HL-60 (cell line): ENCODE measurements at regions not wholly inside any gene's neighbourhood (a gene's known extent, or its start where the extent isn't known, plus 50 kb on each side); places are given as distances from the start of the nearest gene placed in this dataset.

Experiments
- CTCF ChIP-seq: IDR thresholded peaks from one replicate; pipeline ENCODE4 v1.5.1; 2011; ENCODE audit warnings: low read length, control low read depth, inconsistent platforms; ENCODE audit not compliant: insufficient read depth
- GABPA ChIP-seq: IDR thresholded peaks from 2 replicates; pipeline ENCODE4 v1.6.1; 2012; ENCODE audit warnings: low read depth
- POLR2AphosphoS5 ChIP-seq: IDR thresholded peaks from 2 replicates; pipeline ENCODE4 v1.6.1; 2012; ENCODE audit warnings: low read depth

GRCh38 chr18:45557287-45557686, 58.0 kb upstream of the SLC14A2 start:
- TF ChIP-seq CTCF = no peak
- TF ChIP-seq POLR2AphosphoS5 = no peak
- TF ChIP-seq GABPA = no peak
